NB4 (cell line): ENCODE measurements at regions not wholly inside any gene's neighbourhood (a gene's known extent, or its start where the extent isn't known, plus 50 kb on each side); places are given as distances from the start of the nearest gene placed in this dataset.

Source experiments
- DNase-seq: peaks from one replicate; pipeline ENCODE4 v3.0.0; 2010; ENCODE audit warnings: low read depth
- H3K4me3 ChIP-seq: one replicate; pipeline ENCODE4 v1.5.1; 2011; ENCODE audit warnings: mild to moderate bottlenecking, low read depth, low read length, moderate library complexity
- CTCF ChIP-seq: IDR thresholded peaks from one replicate; pipeline ENCODE4 v1.5.1; 2012; ENCODE audit warnings: low read depth, low read length
- MAX ChIP-seq: IDR thresholded peaks from 2 replicates; pipeline ENCODE4 v1.6.1; 2011; ENCODE audit warnings: low read depth, low read length
- MYC ChIP-seq: IDR thresholded peaks from 2 replicates; pipeline ENCODE4 v1.6.1; 2011; ENCODE audit warnings: low read depth, low read length
- POLR2A ChIP-seq: IDR thresholded peaks from 2 replicates; pipeline ENCODE4 v1.6.1; 2011; ENCODE audit warnings: mild to moderate bottlenecking; ENCODE audit not compliant: insufficient read length; ENCODE audit errors: extremely low read depth

GRCh38 chr2:224202281-224202865 is 163.3 kb upstream of the SERPINE2 start:
- no peak overlapping the region for H3K4me3 ChIP-seq
- TF ChIP-seq MAX (no peak), CTCF (no peak), POLR2A (no peak), MYC (no peak)
- DNase-seq = no peak

- no peak overlapping the region for H3K4me3 ChIP-seq
- DNase-seq = no peak
- TF ChIP-seq POLR2A = no peak
- no peak for TF ChIP-seq MYC
- no peak for TF ChIP-seq MAX
- no peak for TF ChIP-seq CTCF
These were observed 159.3 kb upstream of the SERPINE2 start for GRCh38 chr2:224198436-224198835.

- DNase-seq = no peak
- H3K4me3 ChIP-seq = no peak overlapping the region
- TF ChIP-seq POLR2A (no peak), MYC (no peak)
These were observed 157.7 kb upstream of the SERPINE2 start for GRCh38 chr2:224196810-224197209.

GRCh38 chr2:224195925-224196571 is 157.0 kb upstream of the SERPINE2 start:
- TF ChIP-seq MAX (no peak), CTCF (no peak), MYC (no peak), POLR2A (no peak)
- no peak overlapping the region for H3K4me3 ChIP-seq
- no peak for DNase-seq

- H3K4me3 ChIP-seq = no peak overlapping the region
- DNase-seq = no peak
- no peak for TF ChIP-seq CTCF
These were observed 155.1 kb upstream of the SERPINE2 start for GRCh38 chr2:224194161-224194560.

GRCh38 chr2:224191465-224191864 is 152.4 kb upstream of the SERPINE2 start:
- TF ChIP-seq CTCF = no peak
- TF ChIP-seq POLR2A = no peak
- no peak for TF ChIP-seq MYC
- TF ChIP-seq MAX = no peak
- no peak for DNase-seq
- no peak overlapping the region for H3K4me3 ChIP-seq
